ENCODE measurements at regions not wholly inside any gene's neighbourhood (a gene's known extent, or its start where the extent isn't known, plus 50 kb on each side); places are given as distances from the start of the nearest gene placed in this dataset.
A peak's percentile ranks its signal among the peaks of the same experiment; 100 is the strongest.

DNA sequence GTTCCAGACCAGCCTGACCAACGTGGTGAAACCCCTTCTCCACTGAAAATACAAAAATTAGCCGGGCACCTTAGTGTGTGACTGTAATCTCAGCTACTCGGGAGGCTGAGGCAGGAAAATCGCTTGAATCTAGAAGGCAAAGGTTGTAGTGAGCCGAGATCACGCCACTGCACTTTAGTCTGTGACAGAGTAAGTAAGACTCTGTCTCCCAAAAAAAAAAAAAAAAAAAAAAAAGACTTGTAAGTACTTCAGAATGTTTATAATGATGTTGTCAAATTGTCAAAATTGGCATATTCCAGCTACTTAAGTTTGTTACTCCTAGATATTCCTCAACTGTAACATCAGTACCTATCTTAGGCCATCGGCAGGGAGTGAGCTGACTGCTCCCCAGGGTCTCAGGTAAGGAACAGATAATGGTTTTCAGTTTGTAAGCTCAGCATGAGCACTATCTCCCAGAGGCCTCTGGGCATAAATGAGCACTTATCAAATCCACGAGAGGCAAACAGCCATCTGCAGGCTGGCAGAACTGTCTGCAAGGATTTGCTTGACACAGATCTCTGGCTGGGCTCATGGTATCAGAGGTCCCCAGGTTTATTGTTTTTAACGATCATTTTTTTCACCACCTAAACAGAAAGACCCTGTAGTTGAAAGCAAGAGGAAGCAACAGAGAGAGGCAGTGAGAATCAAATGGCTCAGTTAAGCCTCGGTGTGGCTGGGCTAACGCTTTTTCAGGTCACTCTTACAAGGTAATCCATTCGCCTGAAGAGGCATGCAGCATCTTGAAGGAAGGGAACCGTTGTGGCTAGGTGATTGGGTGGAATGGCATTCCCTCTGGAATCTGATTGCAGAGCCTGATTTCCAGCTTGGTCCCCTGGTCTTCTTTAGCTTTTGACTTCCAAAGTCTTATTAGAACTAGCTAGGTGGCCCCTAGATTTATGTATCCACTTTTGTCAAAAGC, 115.9 kb downstream of the LY86 start:
- no peak overlapping the region for H3K27ac Mint-ChIP-seq
- peaks cover 32% of the 10 kb centered on the region for H3K27me3 Mint-ChIP-seq
- ATAC-seq (ENCODE audit: low read depth in 2 of 2): no peak
- Histone ChIP-seq H3K36me3 (ENCODE audit: control insufficient read depth, insufficient read depth, low read length) (no peaks in the 10 kb centered on the region), H3K27me3 (ENCODE audit: control insufficient read depth, insufficient read depth, low read length) (peaks cover 4% of the 10 kb centered on the region), H3K4me3 (ENCODE audit: low read depth, low read length) (no peak overlapping the region), H3K9me3 (ENCODE audit: control insufficient read depth in 2 of 2, low read length in 2 of 2) (no peaks in the 10 kb centered on the region), H3K4me1 (ENCODE audit: control insufficient read depth, insufficient read depth, low read length, poor library complexity, severe bottlenecking) (no peaks in the 10 kb centered on the region), H3K27ac (ENCODE audit: insufficient read depth, low read length, poor library complexity, severe bottlenecking) (no peak overlapping the region)
- no peak for DNase-seq
- H3K36me3 Mint-ChIP-seq: no peaks in the 10 kb centered on the region
- H3K4me1 Mint-ChIP-seq: peaks cover 0 to 5% (median 1%) of the 10 kb centered on the region in 4 donors
- H3K9me3 Mint-ChIP-seq: no peaks in the 10 kb centered on the region
- no peak overlapping the region for H3K4me3 Mint-ChIP-seq

- Mint-ChIP-seq H3K27ac (no peak overlapping the region), H3K9me3 (no peaks in the 10 kb centered on the region), H3K36me3 (no peaks in the 10 kb centered on the region), H3K27me3 (peaks cover 39% of the 10 kb centered on the region), H3K4me1 (peaks cover 0 to 5% (median 1%) of the 10 kb centered on the region in 4 donors), H3K4me3 (no peak overlapping the region)
- Histone ChIP-seq H3K27me3 (ENCODE audit: control insufficient read depth, insufficient read depth, low read length) (peaks cover 5% of the 10 kb centered on the region), H3K27ac (ENCODE audit: insufficient read depth, low read length, poor library complexity, severe bottlenecking) (no peak overlapping the region), H3K9me3 (ENCODE audit: control insufficient read depth in 2 of 2, low read length in 2 of 2) (no peaks in the 10 kb centered on the region), H3K36me3 (ENCODE audit: control insufficient read depth, insufficient read depth, low read length) (no peaks in the 10 kb centered on the region), H3K4me3 (ENCODE audit: low read depth, low read length) (no peak overlapping the region), H3K4me1 (ENCODE audit: control insufficient read depth, insufficient read depth, low read length, poor library complexity, severe bottlenecking) (no peaks in the 10 kb centered on the region)
- ATAC-seq (ENCODE audit: low read depth in 2 of 2) (no peak), DNase-seq (no peak)
Observed at GRCh38 chr6:6705061-6705425, 116.5 kb downstream of the LY86 start.

DNA sequence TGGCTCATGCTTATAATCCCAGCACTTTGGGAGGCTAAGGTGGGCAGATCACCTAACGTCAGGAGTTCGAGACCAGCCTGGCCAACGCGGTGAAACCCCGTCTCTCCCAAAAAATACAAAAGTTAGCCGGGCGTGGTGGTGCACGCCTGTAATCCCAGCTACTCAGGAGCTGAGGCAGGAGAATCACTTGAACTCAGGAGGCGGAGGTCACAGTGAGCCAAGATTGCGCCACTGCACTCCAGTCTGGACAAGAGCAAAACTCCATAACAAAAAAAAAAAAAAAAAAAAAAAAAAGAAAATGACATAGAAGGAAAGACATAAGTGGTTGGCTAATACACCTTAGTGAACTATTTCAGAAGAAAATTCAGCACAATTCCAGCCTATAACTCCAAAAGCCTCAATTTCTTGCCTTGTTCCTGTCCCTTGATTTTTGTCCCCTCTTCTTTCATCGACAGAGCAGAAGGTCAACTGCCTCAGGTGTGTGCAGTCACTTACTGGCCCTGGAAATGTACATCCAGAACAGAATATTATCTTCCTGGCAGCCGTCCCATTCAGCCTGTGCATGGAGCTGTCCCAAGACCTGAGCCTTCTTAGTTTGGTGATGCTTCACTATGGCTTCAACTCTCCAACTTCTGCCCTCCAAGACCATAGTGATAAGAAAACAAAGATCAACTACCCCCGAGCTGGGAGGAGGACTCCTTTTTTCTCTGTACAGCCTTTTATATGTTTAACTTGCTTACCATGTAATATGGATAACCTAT, 117.6 kb downstream of the LY86 start:
- ATAC-seq (ENCODE audit: low read depth in 2 of 2): no peak

DNA sequence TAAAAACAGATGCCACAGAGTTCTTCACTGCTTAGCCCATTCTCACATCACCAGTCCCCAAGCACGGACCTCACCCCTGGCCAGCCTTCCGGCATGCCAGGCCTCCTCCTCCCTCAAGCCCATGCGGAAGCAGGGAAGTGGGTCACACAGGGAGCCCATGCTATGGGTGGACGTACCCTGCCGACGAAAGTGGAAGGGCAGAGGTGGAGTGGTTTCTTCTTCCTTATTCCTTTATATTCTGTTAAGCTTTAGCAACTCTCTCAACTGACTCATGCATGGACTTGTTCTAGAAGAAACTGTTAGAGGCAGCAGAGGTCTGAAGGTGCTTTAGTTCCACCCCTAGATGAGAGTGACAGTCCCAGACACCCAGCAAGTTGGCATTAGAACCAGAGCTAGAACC, 118.6 kb downstream of the LY86 start:
- Histone ChIP-seq H3K4me1 (ENCODE audit: control insufficient read depth, insufficient read depth, low read length, poor library complexity, severe bottlenecking) (peaks cover 4% of the 10 kb centered on the region), H3K4me3 (ENCODE audit: low read depth, low read length) (no peak overlapping the region), H3K27ac (ENCODE audit: insufficient read depth, low read length, poor library complexity, severe bottlenecking) (no peak overlapping the region), H3K9me3 (ENCODE audit: control insufficient read depth in 2 of 2, low read length in 2 of 2) (no peaks in the 10 kb centered on the region), H3K27me3 (ENCODE audit: control insufficient read depth, insufficient read depth, low read length) (peaks cover 5% of the 10 kb centered on the region), H3K36me3 (ENCODE audit: control insufficient read depth, insufficient read depth, low read length) (no peaks in the 10 kb centered on the region)
- peaks cover 0 to 16% (median 8%) of the 10 kb centered on the region in 4 donors for H3K4me1 Mint-ChIP-seq
- H3K27ac Mint-ChIP-seq: no peak overlapping the region
- H3K27me3 Mint-ChIP-seq: peaks cover 38% of the 10 kb centered on the region
- H3K9me3 Mint-ChIP-seq: no peaks in the 10 kb centered on the region
- no peak for ATAC-seq (ENCODE audit: low read depth in 2 of 2)
- H3K36me3 Mint-ChIP-seq: no peaks in the 10 kb centered on the region
- no peak for DNase-seq
- no peak overlapping the region for H3K4me3 Mint-ChIP-seq

More for the DNA sequence above, 117.6 kb downstream of the LY86 start:
- H3K4me1 Mint-ChIP-seq: peaks cover 0 to 5% (median 2%) of the 10 kb centered on the region in 4 donors
- H3K36me3 Mint-ChIP-seq: no peaks in the 10 kb centered on the region
- H3K27ac Mint-ChIP-seq: no peak overlapping the region
- DNase-seq: no peak
- Histone ChIP-seq H3K9me3 (ENCODE audit: control insufficient read depth in 2 of 2, low read length in 2 of 2) (no peaks in the 10 kb centered on the region), H3K4me3 (ENCODE audit: low read depth, low read length) (no peak overlapping the region), H3K27me3 (ENCODE audit: control insufficient read depth, insufficient read depth, low read length) (peaks cover 5% of the 10 kb centered on the region), H3K4me1 (ENCODE audit: control insufficient read depth, insufficient read depth, low read length, poor library complexity, severe bottlenecking) (no peaks in the 10 kb centered on the region), H3K36me3 (ENCODE audit: control insufficient read depth, insufficient read depth, low read length) (no peaks in the 10 kb centered on the region), H3K27ac (ENCODE audit: insufficient read depth, low read length, poor library complexity, severe bottlenecking) (no peak overlapping the region)
- H3K27me3 Mint-ChIP-seq: peaks cover 43% of the 10 kb centered on the region
- H3K4me3 Mint-ChIP-seq: no peak overlapping the region
- no peaks in the 10 kb centered on the region for H3K9me3 Mint-ChIP-seq

GRCh38 chr6:6709106-6709505, 120.6 kb downstream of the LY86 start:
- H3K27ac Mint-ChIP-seq: no peak overlapping the region
- peaks cover 0 to 17% (median 10%) of the 10 kb centered on the region in 4 donors for H3K4me1 Mint-ChIP-seq
- Histone ChIP-seq H3K27me3 (ENCODE audit: control insufficient read depth, insufficient read depth, low read length) (peaks cover 4% of the 10 kb centered on the region), H3K4me1 (ENCODE audit: control insufficient read depth, insufficient read depth, low read length, poor library complexity, severe bottlenecking) (peaks cover 4% of the 10 kb centered on the region), H3K9me3 (ENCODE audit: control insufficient read depth in 2 of 2, low read length in 2 of 2) (no peaks in the 10 kb centered on the region), H3K27ac (ENCODE audit: insufficient read depth, low read length, poor library complexity, severe bottlenecking) (no peak overlapping the region), H3K4me3 (ENCODE audit: low read depth, low read length) (no peak overlapping the region), H3K36me3 (ENCODE audit: control insufficient read depth, insufficient read depth, low read length) (no peaks in the 10 kb centered on the region)
- no peak overlapping the region for H3K4me3 Mint-ChIP-seq
- no peaks in the 10 kb centered on the region for H3K36me3 Mint-ChIP-seq
- peaks cover 0 to 2% (median 0%) of the 10 kb centered on the region in 7 donors for H3K9me3 Mint-ChIP-seq
- DNase-seq: no peak
- peaks cover 39% of the 10 kb centered on the region for H3K27me3 Mint-ChIP-seq
- no peak for ATAC-seq (ENCODE audit: low read depth in 2 of 2)

DNA sequence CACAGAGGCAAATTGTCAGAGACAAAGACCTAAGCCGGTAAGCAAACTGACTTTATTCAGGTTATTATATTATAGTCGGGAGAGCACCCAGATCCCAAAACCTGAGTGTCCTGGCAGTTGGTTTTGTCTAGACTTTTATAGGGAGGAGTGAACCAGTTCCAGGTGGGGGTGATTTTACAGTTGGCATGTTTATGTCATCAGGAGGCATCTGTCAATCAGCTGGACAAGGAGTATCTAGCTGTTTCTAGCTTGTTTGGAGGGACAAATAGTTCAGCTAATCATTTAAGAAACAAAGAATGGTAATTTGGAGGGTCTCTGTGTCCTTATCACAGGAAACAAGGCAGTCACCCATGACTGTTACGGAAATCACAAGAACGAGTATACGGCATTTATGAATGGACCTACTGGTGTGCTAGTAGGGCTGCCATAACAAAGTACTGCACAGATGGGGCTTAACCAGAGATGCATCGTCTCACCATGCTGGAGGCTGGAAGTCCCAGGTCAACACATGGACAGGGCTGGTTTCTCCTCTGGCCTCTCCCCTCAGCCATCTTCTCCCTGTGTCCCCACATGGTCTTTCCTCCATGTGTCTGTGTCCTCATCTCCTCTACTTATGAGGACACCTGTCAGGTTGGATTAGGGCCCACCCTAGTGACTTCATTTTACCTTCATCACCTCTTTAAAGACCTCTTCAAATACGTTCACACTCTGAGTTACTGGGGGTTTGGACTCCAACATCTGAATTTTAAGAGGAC, 122.7 kb downstream of the LY86 start:
- Mint-ChIP-seq H3K9me3 (peaks cover 0 to 2% (median 0%) of the 10 kb centered on the region in 7 donors), H3K4me3 (peak overlapping the region in 1 of 4 donors; percentile 19), H3K27me3 (peaks cover 39% of the 10 kb centered on the region), H3K36me3 (no peaks in the 10 kb centered on the region), H3K4me1 (peaks cover 0 to 17% (median 10%) of the 10 kb centered on the region in 4 donors), H3K27ac (peak overlapping the region in 2 of 3 donors; percentile 24 to 65)
- DNase-seq (no peak), ATAC-seq (ENCODE audit: low read depth in 2 of 2) (no peak)
- no peaks in the 10 kb centered on the region for H3K9me3 ChIP-seq (ENCODE audit: control insufficient read depth in 2 of 2, low read length in 2 of 2)
- H3K27me3 ChIP-seq (ENCODE audit: control insufficient read depth, insufficient read depth, low read length): peaks cover 4% of the 10 kb centered on the region
- H3K4me1 ChIP-seq (ENCODE audit: control insufficient read depth, insufficient read depth, low read length, poor library complexity, severe bottlenecking): peaks cover 4% of the 10 kb centered on the region
- no peaks in the 10 kb centered on the region for H3K36me3 ChIP-seq (ENCODE audit: control insufficient read depth, insufficient read depth, low read length)
- no peak overlapping the region for H3K4me3 ChIP-seq (ENCODE audit: low read depth, low read length)
- no peak overlapping the region for H3K27ac ChIP-seq (ENCODE audit: insufficient read depth, low read length, poor library complexity, severe bottlenecking)

- peaks cover 4% of the 10 kb centered on the region for H3K4me1 ChIP-seq (ENCODE audit: control insufficient read depth, insufficient read depth, low read length, poor library complexity, severe bottlenecking)
- H3K4me1 Mint-ChIP-seq: peaks cover 0 to 17% (median 10%) of the 10 kb centered on the region in 4 donors
- peak overlapping the region in 2 of 4 donors; percentile 19 to 60 for H3K4me3 Mint-ChIP-seq
- H3K27ac Mint-ChIP-seq: peak overlapping the region in 2 of 3 donors; percentile 24 to 65
- no peaks in the 10 kb centered on the region for H3K36me3 Mint-ChIP-seq
- peaks cover 0 to 2% (median 0%) of the 10 kb centered on the region in 7 donors for H3K9me3 Mint-ChIP-seq
- H3K9me3 ChIP-seq (ENCODE audit: control insufficient read depth in 2 of 2, low read length in 2 of 2): no peaks in the 10 kb centered on the region
- DNase-seq (peak in 1 of 3 donors; percentile 7), ATAC-seq (ENCODE audit: low read depth in 2 of 2) (peak in 1 of 2 donors; percentile 57)
- H3K36me3 ChIP-seq (ENCODE audit: control insufficient read depth, insufficient read depth, low read length): no peaks in the 10 kb centered on the region
- H3K27ac ChIP-seq (ENCODE audit: insufficient read depth, low read length, poor library complexity, severe bottlenecking): no peak overlapping the region
- H3K4me3 ChIP-seq (ENCODE audit: low read depth, low read length): no peak overlapping the region
- peaks cover 39% of the 10 kb centered on the region for H3K27me3 Mint-ChIP-seq
- H3K27me3 ChIP-seq (ENCODE audit: control insufficient read depth, insufficient read depth, low read length): peaks cover 4% of the 10 kb centered on the region
Observed at GRCh38 chr6:6711832-6712448, 123.4 kb downstream of the LY86 start.

All from CD4-positive, CD25-positive, alpha-beta regulatory T cell (primary cell).